Fibroblast of peridontal ligament (primary cell): ENCODE measurements at regions not wholly inside any gene's neighbourhood (a gene's known extent, or its start where the extent isn't known, plus 50 kb on each side); places are given as distances from the start of the nearest gene placed in this dataset.

Source experiments
- DNase-seq: peaks from one replicate; pipeline ENCODE4 v3.0.0-alpha.2; 2010; ENCODE audit errors: extremely low read depth

DNA sequence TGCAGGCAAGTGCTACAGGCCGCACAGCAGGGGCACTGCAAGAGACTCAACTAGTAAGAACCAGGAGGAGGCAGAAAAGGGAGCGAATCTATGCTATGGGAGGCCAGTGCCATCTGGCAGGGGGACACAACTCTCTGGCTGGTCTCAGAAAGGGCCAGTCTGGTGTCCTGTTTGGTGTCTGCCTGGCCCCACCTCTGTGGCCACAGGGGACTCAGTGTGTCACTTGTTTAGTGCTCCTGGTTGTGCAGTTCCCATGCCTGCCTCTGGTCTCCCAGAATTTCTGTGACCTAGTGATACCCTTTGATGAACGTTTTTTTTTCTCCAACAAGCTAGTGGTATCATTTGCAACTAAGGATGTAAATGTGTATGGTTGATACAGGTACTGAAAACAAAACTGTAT lies 59.2 kb upstream of the JCAD start:
- DNase-seq = no peak

DNA sequence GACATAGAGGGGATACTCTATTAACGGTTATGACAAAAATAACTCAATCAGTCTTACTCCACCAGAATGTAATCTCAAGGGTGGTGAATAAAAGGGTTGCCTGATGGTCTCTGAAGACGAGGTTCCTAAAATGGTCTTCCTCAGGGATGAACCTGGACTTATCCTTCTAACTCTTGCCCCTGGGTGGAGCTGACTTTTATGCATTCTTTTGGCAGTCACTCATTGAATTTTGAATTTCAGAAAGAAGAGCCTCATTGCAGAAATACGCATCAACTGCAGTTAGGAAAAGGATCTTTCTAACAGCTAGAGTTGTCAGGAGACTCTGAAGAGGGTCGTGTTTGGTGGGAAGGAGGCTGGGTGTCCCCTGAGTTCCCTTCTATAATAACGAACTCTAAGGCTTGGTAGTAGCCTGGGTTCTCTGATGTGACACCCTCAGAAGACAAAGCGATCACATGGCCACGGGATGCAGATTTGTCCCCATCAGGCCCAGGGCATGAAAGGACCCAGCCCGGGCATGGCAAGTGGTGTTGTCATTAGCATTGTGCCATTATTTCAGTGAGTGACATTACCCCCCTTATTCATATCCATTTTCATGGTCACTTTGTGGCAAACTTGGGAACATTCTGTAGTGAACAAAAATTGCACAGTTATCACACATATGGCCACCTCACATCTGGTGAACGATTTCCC lies 58.6 kb upstream of the JCAD start:
- no peak for DNase-seq

DNA sequence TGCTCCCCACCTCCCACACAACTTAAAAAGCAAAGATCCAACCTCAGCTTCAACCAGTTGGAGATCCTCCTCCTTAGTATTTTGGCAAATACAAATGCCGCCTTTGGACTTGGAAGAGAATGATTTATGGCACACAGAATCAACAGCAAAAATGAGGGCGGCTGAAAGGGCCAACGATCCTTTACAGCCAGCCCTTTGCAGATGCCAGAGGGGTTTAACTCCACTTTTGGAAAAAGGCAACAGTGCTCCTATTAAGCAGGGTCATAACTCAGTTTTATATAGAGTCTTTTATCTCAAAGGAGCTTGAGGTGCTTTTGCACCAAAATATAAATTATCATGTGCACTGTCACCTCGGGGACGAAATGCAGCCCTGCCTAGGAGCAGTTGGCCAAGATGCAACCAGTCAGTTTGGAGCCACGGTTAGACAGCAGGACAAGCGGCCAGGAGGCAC lies 56.7 kb upstream of the JCAD start:
- DNase-seq = no peak

DNA sequence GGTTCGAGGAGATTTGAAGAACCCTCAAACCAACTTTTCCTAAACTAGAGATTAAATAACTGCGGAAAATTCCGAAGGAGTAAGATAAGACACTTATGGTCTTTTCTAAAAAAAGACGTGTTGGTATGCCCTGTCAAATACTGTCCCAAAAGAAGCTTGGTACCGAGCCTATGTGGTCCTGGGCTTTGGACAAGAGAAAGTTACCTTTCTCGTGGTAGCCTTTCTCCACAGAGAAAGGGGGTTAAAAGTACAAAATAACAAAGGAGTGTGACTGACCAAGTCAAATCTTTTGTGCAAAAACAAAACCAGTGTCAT lies 56.2 kb upstream of the JCAD start:
- DNase-seq = no peak

DNA sequence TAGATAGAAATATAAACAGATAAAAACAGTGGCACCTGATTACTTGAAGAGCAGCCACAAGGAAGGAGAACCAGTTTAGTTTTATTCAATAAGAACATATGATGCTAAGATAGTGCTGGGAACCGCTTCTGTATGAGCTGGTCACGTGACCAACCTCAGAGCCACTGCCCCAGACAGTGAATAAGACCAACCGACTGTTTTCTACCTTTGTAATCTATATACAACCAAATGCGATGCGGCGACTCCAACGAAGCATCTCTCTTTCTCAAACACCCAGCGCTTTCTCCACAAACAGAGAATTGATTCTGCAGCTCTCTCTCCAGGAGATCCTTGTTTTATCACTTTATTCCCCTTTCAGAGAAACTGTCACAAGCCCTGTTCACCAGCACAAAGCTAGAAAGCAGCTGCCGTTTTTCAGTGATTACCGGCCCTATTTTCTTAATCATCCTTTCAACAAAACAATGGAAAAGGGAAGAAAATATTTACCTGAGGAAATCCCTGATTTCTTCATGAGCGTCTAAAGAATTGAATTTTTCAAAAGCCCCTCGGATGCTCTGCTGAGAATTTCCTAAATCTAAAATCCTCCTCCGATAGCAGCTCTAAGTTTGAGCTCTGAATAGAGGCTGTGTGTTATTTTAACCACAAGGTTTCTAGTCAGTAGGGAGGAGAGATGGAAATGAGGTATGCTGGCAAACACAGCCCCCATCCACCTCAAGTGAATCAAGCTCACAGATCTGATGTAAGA lies 55.7 kb upstream of the JCAD start:
- DNase-seq = peak; percentile 31

DNA sequence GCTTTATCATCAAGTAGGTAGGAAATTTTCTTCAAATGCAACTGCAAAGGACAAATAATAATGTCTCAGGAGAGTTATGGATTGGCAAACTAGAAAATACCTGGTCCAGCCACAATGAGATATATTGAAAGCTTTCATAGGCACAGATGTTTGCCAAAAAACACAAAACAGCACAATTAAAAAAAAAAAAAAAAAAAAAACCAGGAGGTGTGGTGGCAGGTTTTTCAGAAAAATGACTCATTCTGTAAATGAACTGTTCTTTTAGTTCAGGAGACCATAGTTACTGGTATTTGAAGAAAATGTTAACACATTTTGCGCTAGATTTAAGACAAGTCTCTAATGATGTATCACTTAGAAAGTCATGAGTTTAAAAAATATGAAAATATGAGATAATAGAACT lies 55.0 kb upstream of the JCAD start:
- no peak for DNase-seq

DNA sequence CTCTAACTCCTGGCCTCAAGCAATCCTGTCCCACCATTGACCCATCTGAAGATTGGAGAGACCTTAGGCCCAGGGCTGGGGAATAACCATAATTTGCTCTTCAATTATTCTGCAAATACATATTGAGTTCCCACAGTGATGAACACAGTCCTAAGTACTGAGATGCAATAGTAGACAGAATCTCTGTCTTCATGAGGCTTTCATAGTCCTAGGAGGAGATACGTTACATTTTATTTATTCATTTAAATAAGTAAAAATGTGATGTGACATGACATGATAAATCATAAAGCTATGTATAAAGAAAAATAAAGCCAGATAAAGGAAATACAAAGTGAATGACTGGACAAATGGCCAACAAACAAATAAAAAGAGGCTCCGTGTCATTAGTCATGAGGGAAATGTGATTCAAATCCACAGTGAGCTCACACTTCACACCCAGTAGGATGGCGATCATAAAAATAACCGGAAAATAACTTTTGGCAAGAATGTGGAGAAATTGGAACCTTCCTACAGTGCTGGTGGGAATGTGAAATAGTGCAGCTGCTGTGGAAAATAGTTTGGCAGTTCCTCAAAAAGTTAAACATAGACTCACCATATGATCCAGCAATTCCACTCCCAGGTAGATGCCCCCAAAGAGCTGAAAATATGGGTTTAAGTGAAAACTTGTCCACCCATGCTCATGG lies 52.1 kb upstream of the JCAD start:
- peak; percentile 85 for DNase-seq
